Stimulated activated naive CD4-positive, alpha-beta T cell treated with Interleukin-2 at 50 U/mL for 16 hours (primary cell): ENCODE measurements at regions not wholly inside any gene's neighbourhood (a gene's known extent, or its start where the extent isn't known, plus 50 kb on each side); places are given as distances from the start of the nearest gene placed in this dataset.

Source experiments
- DNase-seq: peaks from one replicate; lab custom pipeline; 2025; lab: John Stamatoyannopoulos, UW

- no peak for DNase-seq
Measured at GRCh38 chr3:193847402-193847801, 254.4 kb downstream of the OPA1 start.

GRCh38 chr3:193848547-193848946 lies 255.5 kb downstream of the OPA1 start:
- no peak for DNase-seq

DNA sequence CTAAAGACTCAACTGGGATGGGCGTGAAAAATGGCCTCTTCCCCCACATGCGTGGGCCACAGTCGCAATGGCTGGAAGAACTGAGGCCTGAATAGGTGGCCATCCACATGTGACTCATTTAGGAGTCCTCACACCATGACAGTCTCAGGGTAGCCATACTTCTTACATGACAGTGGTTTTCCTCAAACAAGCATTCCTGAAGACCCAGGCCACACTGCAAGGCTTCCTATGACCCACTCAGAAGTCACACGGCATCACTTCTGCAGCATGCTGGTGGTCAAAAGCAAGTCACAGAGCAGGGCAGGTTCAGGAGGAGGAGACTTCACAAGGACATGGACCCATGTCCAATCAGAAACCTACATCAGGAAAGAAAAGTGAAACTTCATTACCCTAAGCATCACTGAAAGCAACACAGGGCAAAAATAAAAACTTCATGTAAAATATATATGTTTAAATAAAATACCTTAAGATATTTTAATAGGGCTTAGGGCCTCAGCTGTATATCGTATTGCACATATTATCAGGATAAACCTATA lies 257.1 kb downstream of the OPA1 start:
- no peak for DNase-seq

DNA sequence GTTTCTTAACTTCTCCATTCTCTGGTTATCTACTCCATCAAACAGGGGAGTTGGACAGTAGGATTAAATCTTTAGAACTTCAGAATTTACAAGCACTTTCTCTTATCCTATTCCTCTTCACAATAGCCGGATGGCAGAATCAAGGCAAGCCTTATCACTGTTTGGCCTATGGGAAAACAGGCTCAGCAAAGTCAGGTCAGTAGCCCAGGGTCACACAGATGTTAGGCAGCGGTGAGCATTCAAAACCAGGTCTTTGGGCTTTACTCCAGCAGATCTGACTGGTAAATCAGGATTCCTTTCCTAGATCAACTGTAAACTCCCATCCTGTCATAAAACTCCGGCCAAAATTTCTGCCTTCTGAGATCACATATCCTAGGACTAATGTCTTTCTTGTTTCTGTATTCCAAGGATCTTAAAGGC lies 258.4 kb downstream of the OPA1 start:
- no peak for DNase-seq

- DNase-seq, result no peak
Measured at GRCh38 chr3:193851941-193852674, 259.1 kb downstream of the OPA1 start.

DNA sequence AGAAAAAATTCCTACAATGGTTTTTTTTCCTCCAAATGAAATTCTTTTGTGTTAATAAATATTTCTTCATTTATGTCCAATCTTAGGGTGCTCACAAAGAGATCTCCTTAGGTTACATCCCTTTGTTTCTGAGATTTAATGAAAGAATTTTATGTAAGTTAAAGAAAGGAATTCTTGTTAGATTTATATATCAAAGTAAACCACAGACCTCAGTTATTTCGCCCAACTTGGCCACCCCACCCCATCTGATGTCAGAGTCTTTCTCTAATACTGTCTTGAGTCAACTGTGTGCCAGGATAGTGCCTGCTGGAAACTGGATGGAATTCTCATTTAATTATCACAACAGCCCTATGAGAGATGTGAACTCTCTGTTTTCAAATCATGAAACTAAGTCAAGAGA lies 259.9 kb downstream of the OPA1 start:
- DNase-seq, result no peak

- no peak for DNase-seq
Measured at GRCh38 chr3:193853511-193854219, 260.7 kb downstream of the OPA1 start.

DNA sequence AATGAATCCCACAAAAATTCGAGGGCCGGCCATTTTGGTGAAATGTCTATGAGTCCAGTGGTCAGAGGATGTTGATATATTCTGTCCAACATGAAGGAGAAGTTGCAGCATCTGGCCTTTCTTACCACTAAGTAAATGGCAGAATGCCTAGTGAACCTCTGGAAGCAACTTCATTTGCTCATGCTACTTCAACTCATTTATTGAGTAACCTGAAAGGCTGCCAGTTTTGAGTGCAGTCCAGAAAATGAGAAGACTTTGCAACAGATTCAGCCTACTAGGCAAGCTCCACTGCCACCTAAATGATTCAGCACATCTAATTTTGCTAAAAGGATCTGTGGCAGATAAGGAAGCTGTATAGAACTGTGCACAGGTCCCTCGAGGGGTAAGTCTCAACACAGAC lies 265.0 kb downstream of the OPA1 start:
- no peak for DNase-seq

DNA sequence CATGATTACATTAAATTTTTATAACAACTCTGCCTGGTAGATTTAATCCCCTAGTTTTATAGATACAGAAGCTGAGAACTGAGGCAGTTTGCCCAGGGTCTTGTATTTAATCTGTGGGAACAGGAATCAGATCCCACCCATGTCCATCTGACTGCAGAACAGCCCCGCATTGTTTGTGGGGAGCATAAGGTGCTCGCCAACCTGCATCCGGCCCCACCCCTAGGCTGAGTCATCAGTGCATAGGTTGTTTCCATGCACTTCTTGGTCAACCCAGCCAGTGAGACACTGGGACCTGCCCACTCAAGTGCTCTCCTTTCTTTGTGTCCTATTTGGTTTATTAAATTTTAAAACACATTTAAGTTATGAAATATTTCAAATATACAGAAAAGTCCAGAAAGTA lies 266.2 kb downstream of the OPA1 start:
- no peak for DNase-seq

- DNase-seq, result no peak
Measured at GRCh38 chr3:193861012-193861411, 268.0 kb downstream of the OPA1 start.

DNA sequence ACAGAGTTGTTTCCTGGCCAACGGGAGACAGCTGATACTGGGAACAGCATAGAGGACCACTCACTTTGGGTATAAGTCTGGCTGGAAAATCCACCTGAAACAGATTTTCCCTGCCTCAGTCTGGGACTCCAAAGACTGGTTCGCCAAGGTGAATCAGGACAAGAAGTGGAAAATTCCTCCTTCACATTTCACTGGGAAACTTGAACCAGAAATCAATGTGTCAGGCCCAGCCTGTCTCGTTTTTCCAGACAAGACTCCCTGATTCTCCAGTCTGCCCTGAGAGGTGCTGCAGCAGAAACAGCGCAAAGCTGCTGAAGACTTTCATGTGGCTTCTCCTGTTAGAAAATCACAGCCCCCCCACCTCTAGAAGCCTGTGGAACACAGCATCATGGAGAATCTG lies 269.8 kb downstream of the OPA1 start:
- DNase-seq, result no peak

DNA sequence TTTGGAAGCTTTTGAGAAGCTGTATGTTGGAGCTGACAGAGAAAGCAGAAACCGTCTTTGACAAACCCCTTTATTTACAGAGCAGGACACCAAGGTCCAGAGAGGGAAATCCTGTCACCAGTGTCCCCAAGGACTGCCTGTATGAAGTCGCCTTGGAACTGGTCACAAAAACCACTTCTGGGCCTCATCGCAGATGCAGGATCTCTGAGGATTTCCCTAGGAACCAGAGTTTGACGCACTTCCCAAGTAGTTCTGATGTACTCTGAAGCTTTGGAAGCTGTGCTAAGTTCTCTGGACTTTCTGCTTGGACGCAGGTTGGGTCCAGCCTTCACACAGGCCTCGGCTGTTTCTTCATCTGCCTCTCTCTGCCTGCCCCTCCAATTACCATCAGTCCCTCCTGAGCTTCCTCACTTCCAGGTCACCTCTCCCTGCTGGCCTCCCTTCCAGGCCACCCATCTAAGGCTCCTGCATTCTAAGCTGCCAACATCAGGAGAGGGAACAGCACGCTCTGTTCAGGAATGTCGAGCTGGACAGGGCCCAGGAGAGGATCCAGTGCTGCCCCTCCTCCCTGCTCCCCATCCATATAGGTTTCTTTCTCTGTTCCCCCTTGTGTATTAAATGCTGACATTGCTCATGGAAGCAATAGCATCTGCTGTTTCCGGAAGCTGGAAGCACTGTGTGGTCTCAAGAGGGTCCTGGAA lies 270.8 kb downstream of the OPA1 start:
- no peak for DNase-seq

GRCh38 chr3:193865339-193865738 lies 270.6 kb upstream of the HES1 start:
- no peak for DNase-seq

GRCh38 chr3:193865896-193866480 lies 270.0 kb upstream of the HES1 start:
- no peak for DNase-seq

GRCh38 chr3:193868590-193868989 lies 267.4 kb upstream of the HES1 start:
- DNase-seq, result no peak

- DNase-seq, result no peak
Measured at GRCh38 chr3:193869221-193870201, 266.4 kb upstream of the HES1 start.

GRCh38 chr3:193870376-193871219 lies 265.4 kb upstream of the HES1 start:
- DNase-seq, result no peak

DNA sequence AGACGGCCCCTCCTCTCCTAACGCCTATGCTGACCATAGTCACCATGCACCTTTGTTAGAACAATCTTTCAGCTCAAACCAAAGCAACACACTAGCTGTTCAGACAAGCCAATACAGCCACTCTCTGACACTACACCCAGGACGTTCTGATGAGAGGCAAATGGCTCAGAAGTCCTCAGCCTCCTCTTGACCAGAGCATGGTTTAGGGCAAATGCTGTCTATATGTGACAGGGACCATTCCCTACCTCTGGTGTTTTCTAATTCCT lies 264.8 kb upstream of the HES1 start:
- DNase-seq, result no peak

GRCh38 chr3:193872265-193872753 lies 263.6 kb upstream of the HES1 start:
- DNase-seq, result no peak

- DNase-seq, result no peak
Measured at GRCh38 chr3:193873426-193874201, 262.3 kb upstream of the HES1 start.
